ENCODE measurements at regions not wholly inside any gene's neighbourhood (a gene's known extent, or its start where the extent isn't known, plus 50 kb on each side); places are given as distances from the start of the nearest gene placed in this dataset.

DNA sequence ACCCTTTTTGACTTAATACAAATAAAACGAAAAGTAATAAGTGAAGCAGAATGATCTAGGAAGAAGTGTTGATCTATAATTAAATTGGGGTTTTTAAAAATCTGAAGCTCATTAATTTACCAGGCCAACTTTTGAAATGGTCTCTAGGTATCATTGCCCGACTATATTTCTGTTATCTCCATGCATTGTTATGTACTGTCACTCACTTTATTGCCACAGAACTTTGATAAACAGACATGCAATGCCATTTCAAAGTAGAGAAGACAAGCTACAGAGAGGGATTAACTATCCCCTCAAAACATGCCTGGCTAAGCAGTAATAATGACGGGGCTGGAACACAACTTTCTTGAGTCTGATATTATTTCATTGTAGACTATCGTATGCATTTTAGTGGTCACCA is 147.6 kb upstream of the ITGA4 start:
- H3K4me3 ChIP-seq = no peak overlapping the region
- no peaks in the 10 kb centered on the region for H3K9me3 ChIP-seq
- H3K36me3 ChIP-seq = no peaks in the 10 kb centered on the region
- intact Hi-C loops (cut with DNase I) = no loop called here
- peaks cover 13% of the 10 kb centered on the region for H3K4me1 ChIP-seq
- no peak overlapping the region for H3K27ac ChIP-seq
- no peaks in the 10 kb centered on the region for H3K27me3 ChIP-seq
- DNase-seq (ENCODE audit: extremely low spot score in 2 of 2) = no peak
- TF ChIP-seq POLR2AphosphoS5 (IDR thresholded peaks at IDR 0.05; ENCODE audit: insufficient read depth in 1 of 2, low read depth in 1 of 2) = no peak
- TF ChIP-seq, protein P1, sequence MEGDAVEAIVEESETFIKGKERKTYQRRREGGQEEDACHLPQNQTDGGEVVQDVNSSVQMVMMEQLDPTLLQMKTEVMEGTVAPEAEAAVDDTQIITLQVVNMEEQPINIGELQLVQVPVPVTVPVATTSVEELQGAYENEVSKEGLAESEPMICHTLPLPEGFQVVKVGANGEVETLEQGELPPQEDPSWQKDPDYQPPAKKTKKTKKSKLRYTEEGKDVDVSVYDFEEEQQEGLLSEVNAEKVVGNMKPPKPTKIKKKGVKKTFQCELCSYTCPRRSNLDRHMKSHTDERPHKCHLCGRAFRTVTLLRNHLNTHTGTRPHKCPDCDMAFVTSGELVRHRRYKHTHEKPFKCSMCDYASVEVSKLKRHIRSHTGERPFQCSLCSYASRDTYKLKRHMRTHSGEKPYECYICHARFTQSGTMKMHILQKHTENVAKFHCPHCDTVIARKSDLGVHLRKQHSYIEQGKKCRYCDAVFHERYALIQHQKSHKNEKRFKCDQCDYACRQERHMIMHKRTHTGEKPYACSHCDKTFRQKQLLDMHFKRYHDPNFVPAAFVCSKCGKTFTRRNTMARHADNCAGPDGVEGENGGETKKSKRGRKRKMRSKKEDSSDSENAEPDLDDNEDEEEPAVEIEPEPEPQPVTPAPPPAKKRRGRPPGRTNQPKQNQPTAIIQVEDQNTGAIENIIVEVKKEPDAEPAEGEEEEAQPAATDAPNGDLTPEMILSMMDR (IDR thresholded peaks at IDR 0.05) = no peak
- TF ChIP-seq POLR2A (IDR thresholded peaks at IDR 0.05) = no peak

DNA sequence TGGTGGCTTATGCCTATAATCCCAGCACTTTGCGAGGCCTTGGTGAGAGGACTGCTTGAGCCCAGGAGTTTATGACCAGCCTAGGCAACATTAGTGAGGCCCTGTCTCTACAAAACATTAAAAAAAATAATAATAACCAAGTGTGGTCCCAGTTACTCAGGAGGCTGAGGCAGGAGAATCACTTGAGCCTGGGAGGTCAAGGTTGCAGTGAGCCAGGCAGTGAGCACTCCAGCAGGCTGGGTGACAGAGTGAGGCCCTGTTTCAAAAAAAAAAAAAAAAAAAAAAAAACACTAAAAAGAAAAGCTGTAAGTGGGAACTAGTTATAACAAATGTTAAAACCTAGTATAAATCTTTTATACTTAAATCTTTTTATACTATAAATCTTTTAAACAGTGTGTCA is 146.2 kb upstream of the ITGA4 start:
- no peak for TF ChIP-seq POLR2AphosphoS5 (IDR thresholded peaks at IDR 0.05; ENCODE audit: insufficient read depth in 1 of 2, low read depth in 1 of 2)
- TF ChIP-seq POLR2A (IDR thresholded peaks at IDR 0.05) = no peak
- TF ChIP-seq, protein P1 (IDR thresholded peaks at IDR 0.05) = no peak
- Histone ChIP-seq H3K9me3 (no peaks in the 10 kb centered on the region), H3K27ac (no peak overlapping the region), H3K4me3 (no peak overlapping the region), H3K36me3 (no peaks in the 10 kb centered on the region), H3K4me1 (peaks cover 5% of the 10 kb centered on the region), H3K27me3 (no peaks in the 10 kb centered on the region)
- intact Hi-C loops (cut with DNase I) = no loop called here
- no peak for DNase-seq (ENCODE audit: extremely low spot score in 2 of 2)

GRCh38 chr2:181311837-181312236 is 145.3 kb upstream of the ITGA4 start:
- H3K27me3 ChIP-seq = no peaks in the 10 kb centered on the region
- H3K4me3 ChIP-seq = no peak overlapping the region
- no peak for DNase-seq (ENCODE audit: extremely low spot score in 2 of 2)
- TF ChIP-seq POLR2A (IDR thresholded peaks at IDR 0.05) (no peak), POLR2AphosphoS5 (IDR thresholded peaks at IDR 0.05; ENCODE audit: insufficient read depth in 1 of 2, low read depth in 1 of 2) (no peak)
- TF ChIP-seq, protein P1 (IDR thresholded peaks at IDR 0.05) = no peak
- no peaks in the 10 kb centered on the region for H3K4me1 ChIP-seq
- intact Hi-C loops (cut with DNase I) = no loop called here
- H3K9me3 ChIP-seq = no peaks in the 10 kb centered on the region
- no peak overlapping the region for H3K27ac ChIP-seq
- no peaks in the 10 kb centered on the region for H3K36me3 ChIP-seq

- H3K4me3 ChIP-seq = no peak overlapping the region
- intact Hi-C loops (cut with DNase I) = no loop called here
- H3K9me3 ChIP-seq = no peaks in the 10 kb centered on the region
- no peaks in the 10 kb centered on the region for H3K4me1 ChIP-seq
- no peak for TF ChIP-seq POLR2A (IDR thresholded peaks at IDR 0.05)
- no peak for TF ChIP-seq POLR2AphosphoS5 (IDR thresholded peaks at IDR 0.05; ENCODE audit: insufficient read depth in 1 of 2, low read depth in 1 of 2)
- TF ChIP-seq, protein P1 (IDR thresholded peaks at IDR 0.05) = no peak
- no peaks in the 10 kb centered on the region for H3K27me3 ChIP-seq
- DNase-seq (ENCODE audit: extremely low spot score in 2 of 2) = no peak
- H3K27ac ChIP-seq = no peak overlapping the region
- no peaks in the 10 kb centered on the region for H3K36me3 ChIP-seq
These were observed 144.7 kb upstream of the ITGA4 start for GRCh38 chr2:181312515-181312927.

- Histone ChIP-seq H3K27ac (no peak overlapping the region), H3K4me3 (no peak overlapping the region), H3K36me3 (no peaks in the 10 kb centered on the region), H3K4me1 (no peaks in the 10 kb centered on the region), H3K27me3 (no peaks in the 10 kb centered on the region), H3K9me3 (no peaks in the 10 kb centered on the region)
- intact Hi-C loops (cut with DNase I) = no loop called here
- no peak for DNase-seq (ENCODE audit: extremely low spot score in 2 of 2)
- TF ChIP-seq POLR2A (IDR thresholded peaks at IDR 0.05) = no peak
- TF ChIP-seq, protein P1 (IDR thresholded peaks at IDR 0.05) = no peak
- no peak for TF ChIP-seq POLR2AphosphoS5 (IDR thresholded peaks at IDR 0.05; ENCODE audit: insufficient read depth in 1 of 2, low read depth in 1 of 2)
These were observed 143.3 kb upstream of the ITGA4 start for GRCh38 chr2:181313845-181314244.

Measured in vagina (tissue), 2 donors.